Endothelial cell of umbilical vein (primary cell): ENCODE measurements at regions not wholly inside any gene's neighbourhood (a gene's known extent, or its start where the extent isn't known, plus 50 kb on each side); places are given as distances from the start of the nearest gene placed in this dataset.

Experiments used
- EZH2 ChIP-seq: IDR thresholded peaks from 2 replicates; pipeline ENCODE4 v1.6.1; 2012; ENCODE audit warnings: borderline replicate concordance, low read depth, mild to moderate bottlenecking, moderate library complexity, low read length, inconsistent platforms; ENCODE audit not compliant: severe bottlenecking
- MYC ChIP-seq: IDR thresholded peaks from one replicate; pipeline ENCODE4 v1.6.1; 2011; ENCODE audit warnings: mild to moderate bottlenecking, low read depth, low read length
- POLR2A ChIP-seq: IDR thresholded peaks from 2 replicates; pipeline ENCODE4 v1.6.1; 2012; ENCODE audit warnings: low read depth, mild to moderate bottlenecking, control low read depth, low read length
- TF ChIP-seq, protein P1 (sequence below), 2 donors: IDR thresholded peaks; 1 replicate in 1 of 2; 2 replicates in 1 of 2; pipeline ENCODE4 v1.5.1; 2011; ENCODE audit warnings: low read length in 2 of 2, mild to moderate bottlenecking in 2 of 2, moderate library complexity in 2 of 2, control low read depth in 1 of 2, inconsistent platforms in 1 of 2, low read depth in 1 of 2; ENCODE audit not compliant: insufficient read depth in 1 of 2; ENCODE audit errors: extremely low read depth in 1 of 2
- TF ChIP-seq, protein P2 (sequence below): IDR thresholded peaks from 2 replicates; pipeline ENCODE4 v1.6.1; 2011; ENCODE audit not compliant: insufficient read depth, insufficient read length

DNA sequence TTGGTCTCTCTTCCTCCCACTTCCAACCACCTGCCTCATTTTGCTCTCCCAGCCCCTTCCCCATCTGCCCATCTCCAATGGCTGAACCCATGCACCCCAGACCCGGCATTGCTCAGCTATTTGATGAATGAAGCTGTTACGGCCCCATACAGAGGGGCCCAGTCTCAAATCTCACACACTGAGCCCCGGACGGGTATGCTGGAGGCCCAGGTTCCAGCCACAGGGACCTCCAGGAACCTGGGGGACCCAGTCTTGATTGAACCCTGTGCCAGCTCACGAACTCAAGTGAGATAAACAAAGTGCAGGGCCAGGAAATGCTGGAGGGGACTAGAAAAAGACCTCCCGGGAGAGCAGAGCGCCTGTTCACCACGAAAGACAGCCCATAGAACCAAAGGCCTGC, 63.4 kb upstream of the TEX51 start:
- TF ChIP-seq, protein P1, sequence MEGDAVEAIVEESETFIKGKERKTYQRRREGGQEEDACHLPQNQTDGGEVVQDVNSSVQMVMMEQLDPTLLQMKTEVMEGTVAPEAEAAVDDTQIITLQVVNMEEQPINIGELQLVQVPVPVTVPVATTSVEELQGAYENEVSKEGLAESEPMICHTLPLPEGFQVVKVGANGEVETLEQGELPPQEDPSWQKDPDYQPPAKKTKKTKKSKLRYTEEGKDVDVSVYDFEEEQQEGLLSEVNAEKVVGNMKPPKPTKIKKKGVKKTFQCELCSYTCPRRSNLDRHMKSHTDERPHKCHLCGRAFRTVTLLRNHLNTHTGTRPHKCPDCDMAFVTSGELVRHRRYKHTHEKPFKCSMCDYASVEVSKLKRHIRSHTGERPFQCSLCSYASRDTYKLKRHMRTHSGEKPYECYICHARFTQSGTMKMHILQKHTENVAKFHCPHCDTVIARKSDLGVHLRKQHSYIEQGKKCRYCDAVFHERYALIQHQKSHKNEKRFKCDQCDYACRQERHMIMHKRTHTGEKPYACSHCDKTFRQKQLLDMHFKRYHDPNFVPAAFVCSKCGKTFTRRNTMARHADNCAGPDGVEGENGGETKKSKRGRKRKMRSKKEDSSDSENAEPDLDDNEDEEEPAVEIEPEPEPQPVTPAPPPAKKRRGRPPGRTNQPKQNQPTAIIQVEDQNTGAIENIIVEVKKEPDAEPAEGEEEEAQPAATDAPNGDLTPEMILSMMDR (IDR thresholded peaks at IDR 0.05; ENCODE audit: extremely low read depth in 1 of 2, insufficient read depth in 1 of 2, low read depth in 1 of 2, low read length in 2 of 2), result no peak
- no peak for TF ChIP-seq POLR2A
- TF ChIP-seq, protein P2, sequence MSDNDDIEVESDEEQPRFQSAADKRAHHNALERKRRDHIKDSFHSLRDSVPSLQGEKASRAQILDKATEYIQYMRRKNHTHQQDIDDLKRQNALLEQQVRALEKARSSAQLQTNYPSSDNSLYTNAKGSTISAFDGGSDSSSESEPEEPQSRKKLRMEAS, result no peak
- no peak for TF ChIP-seq EZH2
- no peak for TF ChIP-seq MYC
